Ovary (tissue), 7 donors: ENCODE measurements at regions not wholly inside any gene's neighbourhood (a gene's known extent, or its start where the extent isn't known, plus 50 kb on each side); places are given as distances from the start of the nearest gene placed in this dataset.

Source experiments
- DNase-seq, 5 donors: peaks; one replicate each; pipeline ENCODE4 v3.0.0-alpha.2; 2019 to 2020
- H3K27ac ChIP-seq, 2 donors: fragments of 200-600 bp; one replicate each; pipeline versions ENCODE4 v1.5.1 to v1.8.0; 2019 to 2022
- H3K27me3 ChIP-seq: fragments of 200-600 bp; one replicate; pipeline ENCODE4 v1.8.0; 2022
- H3K36me3 ChIP-seq: fragments of 200-600 bp; sonication (generic); one replicate; pipeline ENCODE4 v1.5.1; 2019
- H3K4me1 ChIP-seq: one replicate; pipeline ENCODE4 v1.8.1; 2013; ENCODE audit warnings: mild to moderate bottlenecking, moderate library complexity; ENCODE audit not compliant: insufficient read depth
- H3K4me3 ChIP-seq: fragments of 200-600 bp; sonication (generic); one replicate; pipeline ENCODE4 v1.5.1; 2017
- H3K9me3 ChIP-seq, 2 donors: fragments of 200-600 bp in 1 of 2; sonication (generic) in 1 of 2; one replicate each; pipeline versions ENCODE4 v1.5.1 to v1.8.1; 2013 to 2019; ENCODE audit warnings: mild to moderate bottlenecking in 1 of 2, moderate library complexity in 1 of 2
- CTCF ChIP-seq, 3 donors: fragments of 450-650 bp in 2 of 3; fragments of 200-600 bp in 1 of 3; IDR thresholded peaks; one replicate each; pipeline versions ENCODE4 v1.5.1 to v1.8.0; 2016 to 2022; ENCODE audit warnings: antibody characterized with exemption in 3 of 3, mild to moderate bottlenecking in 1 of 3
- EP300 ChIP-seq: sonication (generic); formaldehyde crosslinking; IDR thresholded peaks from one replicate; pipeline ENCODE4 v1.6.1; 2017; ENCODE audit warnings: antibody characterized with exemption
- POLR2A ChIP-seq: fragments of 450-650 bp; IDR thresholded peaks from one replicate; pipeline ENCODE4 v1.6.1; 2017; ENCODE audit warnings: antibody characterized with exemption, mild to moderate bottlenecking, moderate library complexity
- WGBS, 3 donors: extraction: QIAGEN DNeasy Blood & Tissue Kit in 1 of 3; methylation state at CpG; one replicate each; pipeline versions ENCODE4 v1.1.5 to v1.1.7; 2013 to 2017; 5-methylcytosine and 5-hydroxymethylcytosine counted together
- intact Hi-C, 4 donors: fragments of 100-400 bp; cut with DNase I; formaldehyde crosslinking; loops; one replicate each; pipeline versions ENCODE4 v1.11.0 to v1.15.1; 2022 to 2023
- donor health status: DM: no; HTN: no; CAD: no; lungs with moderate emphysema.
- donor health status: DM: no; HTN: no; CAD: no.
- donor health status: Bipolar disorder and iron deficiency.
- donor health status: DM: no; HTN: no; CAD: no.
- donor health status: DM: yes; HTN: yes; CAD: no.

GRCh38 chr7:54360075-54360840 is 181.9 kb upstream of the VSTM2A start:
- H3K27ac ChIP-seq = no peak overlapping the region
- H3K9me3 ChIP-seq = no peaks in the 10 kb centered on the region
- no peak for DNase-seq
- intact Hi-C loops = no loop called here
- H3K4me1 ChIP-seq = no peaks in the 10 kb centered on the region
- TF ChIP-seq POLR2A (no peak), CTCF (IDR thresholded peaks at IDR 0.05) (no peak), EP300 (no peak)
- H3K4me3 ChIP-seq = no peak overlapping the region
- no peaks in the 10 kb centered on the region for H3K36me3 ChIP-seq
- no peaks in the 10 kb centered on the region for H3K27me3 ChIP-seq
- WGBS, 3 donors = 20 to 43% (median 24%) methylated on average over 6 of the region's 6 CpGs

- Histone ChIP-seq H3K4me3 (no peak overlapping the region), H3K4me1 (no peaks in the 10 kb centered on the region), H3K27ac (no peak overlapping the region), H3K36me3 (no peaks in the 10 kb centered on the region), H3K27me3 (no peaks in the 10 kb centered on the region), H3K9me3 (no peaks in the 10 kb centered on the region)
- WGBS, 3 donors = 75 to 94% (median 86%) methylated on average over 1 of the region's 1 CpG
- intact Hi-C loops = no loop called here
- no peak for TF ChIP-seq EP300
- TF ChIP-seq POLR2A = no peak
- no peak for TF ChIP-seq CTCF (IDR thresholded peaks at IDR 0.05)
- no peak for DNase-seq
Observed at GRCh38 chr7:54390565-54390964, 151.6 kb upstream of the VSTM2A start.

GRCh38 chr7:54392935-54393334 is 149.2 kb upstream of the VSTM2A start:
- H3K4me3 ChIP-seq = no peak overlapping the region
- H3K9me3 ChIP-seq = no peaks in the 10 kb centered on the region
- H3K4me1 ChIP-seq = no peaks in the 10 kb centered on the region
- no peaks in the 10 kb centered on the region for H3K36me3 ChIP-seq
- intact Hi-C loops = no loop called here
- DNase-seq = no peak
- WGBS, 3 donors = 52 to 78% (median 56%) methylated on average over 2 of the region's 2 CpGs
- TF ChIP-seq EP300 (no peak), POLR2A (no peak), CTCF (IDR thresholded peaks at IDR 0.05) (no peak)
- H3K27me3 ChIP-seq = no peaks in the 10 kb centered on the region
- H3K27ac ChIP-seq = no peak overlapping the region

GRCh38 chr7:54394834-54395233 is 147.3 kb upstream of the VSTM2A start:
- Histone ChIP-seq H3K27me3 (no peaks in the 10 kb centered on the region), H3K4me3 (no peak overlapping the region), H3K27ac (no peak overlapping the region), H3K9me3 (no peaks in the 10 kb centered on the region), H3K36me3 (no peaks in the 10 kb centered on the region), H3K4me1 (no peaks in the 10 kb centered on the region)
- intact Hi-C loops = no loop called here
- DNase-seq = no peak
- 85 to 91% (median 90%) methylated on average over 4 of the region's 4 CpGs for WGBS, 3 donors
- TF ChIP-seq CTCF (IDR thresholded peaks at IDR 0.05) (no peak), EP300 (no peak), POLR2A (no peak)
